ENCODE measurements at regions not wholly inside any gene's neighbourhood (a gene's known extent, or its start where the extent isn't known, plus 50 kb on each side); places are given as distances from the start of the nearest gene placed in this dataset.

DNA sequence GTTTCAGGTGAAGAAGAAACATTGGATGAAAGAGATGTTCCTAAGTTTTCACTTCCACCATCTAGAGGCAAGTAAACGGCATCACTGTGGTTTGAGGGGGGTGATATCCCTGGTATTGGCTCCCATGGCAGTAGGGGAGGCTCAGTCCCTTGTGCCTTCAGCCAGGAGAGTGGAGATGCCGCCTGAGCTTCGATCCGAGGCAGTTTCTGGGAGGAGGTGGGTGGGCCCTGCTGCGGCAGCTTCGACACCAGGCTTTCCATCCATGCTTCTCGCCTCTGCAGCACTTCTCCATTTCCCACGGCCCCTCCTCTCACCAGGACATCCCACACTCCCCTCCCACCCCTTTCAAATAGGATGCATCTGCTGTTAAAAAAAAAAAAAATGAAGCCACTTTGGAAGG lies 258.3 kb downstream of the GADD45G start:
- TF ChIP-seq, protein P1, sequence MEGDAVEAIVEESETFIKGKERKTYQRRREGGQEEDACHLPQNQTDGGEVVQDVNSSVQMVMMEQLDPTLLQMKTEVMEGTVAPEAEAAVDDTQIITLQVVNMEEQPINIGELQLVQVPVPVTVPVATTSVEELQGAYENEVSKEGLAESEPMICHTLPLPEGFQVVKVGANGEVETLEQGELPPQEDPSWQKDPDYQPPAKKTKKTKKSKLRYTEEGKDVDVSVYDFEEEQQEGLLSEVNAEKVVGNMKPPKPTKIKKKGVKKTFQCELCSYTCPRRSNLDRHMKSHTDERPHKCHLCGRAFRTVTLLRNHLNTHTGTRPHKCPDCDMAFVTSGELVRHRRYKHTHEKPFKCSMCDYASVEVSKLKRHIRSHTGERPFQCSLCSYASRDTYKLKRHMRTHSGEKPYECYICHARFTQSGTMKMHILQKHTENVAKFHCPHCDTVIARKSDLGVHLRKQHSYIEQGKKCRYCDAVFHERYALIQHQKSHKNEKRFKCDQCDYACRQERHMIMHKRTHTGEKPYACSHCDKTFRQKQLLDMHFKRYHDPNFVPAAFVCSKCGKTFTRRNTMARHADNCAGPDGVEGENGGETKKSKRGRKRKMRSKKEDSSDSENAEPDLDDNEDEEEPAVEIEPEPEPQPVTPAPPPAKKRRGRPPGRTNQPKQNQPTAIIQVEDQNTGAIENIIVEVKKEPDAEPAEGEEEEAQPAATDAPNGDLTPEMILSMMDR (IDR thresholded peaks at IDR 0.05) = no peak

DNA sequence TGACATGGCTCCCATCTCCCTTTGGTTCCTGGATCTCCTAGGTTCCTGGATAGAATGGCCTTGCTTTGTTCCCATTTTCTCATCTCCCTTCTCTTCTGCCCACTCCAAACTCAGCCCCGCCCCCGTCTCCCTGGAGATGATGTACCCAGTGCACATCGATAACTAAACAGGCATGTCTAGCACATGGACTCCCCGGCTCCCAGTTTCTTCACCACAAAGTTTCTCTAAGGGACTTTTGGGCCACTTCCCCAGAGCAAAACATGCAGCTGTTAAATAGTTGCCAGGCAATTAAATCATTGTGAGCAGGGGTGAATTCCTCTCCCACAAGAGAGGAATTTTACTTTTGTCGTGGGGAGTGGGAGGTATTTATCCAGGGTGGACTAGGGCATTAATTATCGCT lies 259.0 kb downstream of the GADD45G start:
- TF ChIP-seq, protein P1 (IDR thresholded peaks at IDR 0.05) = no peak

- TF ChIP-seq, protein P1 (IDR thresholded peaks at IDR 0.05) = no peak
These were observed 259.4 kb downstream of the GADD45G start for GRCh38 chr9:89864257-89864656.

GRCh38 chr9:89864731-89865130 lies 259.9 kb downstream of the GADD45G start:
- TF ChIP-seq, protein P1 (IDR thresholded peaks at IDR 0.05) = no peak

DNA sequence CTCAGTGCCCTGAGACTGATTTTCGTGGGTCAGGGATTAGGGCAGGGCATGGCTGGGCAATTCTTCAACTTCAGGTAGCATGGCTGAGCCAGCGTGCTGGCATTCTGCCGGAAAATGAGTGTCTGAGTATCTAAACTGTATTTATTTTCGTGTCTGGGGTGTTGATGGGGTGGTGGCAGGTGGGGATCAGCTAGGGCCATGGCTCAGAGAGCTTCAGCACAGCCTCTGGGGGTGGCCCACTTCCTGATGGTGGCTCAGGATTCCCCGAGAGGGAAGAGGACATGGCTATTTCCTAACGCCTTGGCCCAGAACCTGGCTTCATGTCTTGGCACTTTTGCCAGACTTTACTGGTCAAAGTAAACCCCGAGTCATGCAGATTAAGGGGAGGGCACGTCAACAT lies 260.5 kb downstream of the GADD45G start:
- TF ChIP-seq, protein P1 (IDR thresholded peaks at IDR 0.05) = no peak

- TF ChIP-seq, protein P1 (IDR thresholded peaks at IDR 0.05) = no peak
These were observed 261.2 kb downstream of the GADD45G start for GRCh38 chr9:89865981-89866380.

GRCh38 chr9:89866701-89867100 lies 261.9 kb downstream of the GADD45G start:
- TF ChIP-seq, protein P1 (IDR thresholded peaks at IDR 0.05) = no peak

DNA sequence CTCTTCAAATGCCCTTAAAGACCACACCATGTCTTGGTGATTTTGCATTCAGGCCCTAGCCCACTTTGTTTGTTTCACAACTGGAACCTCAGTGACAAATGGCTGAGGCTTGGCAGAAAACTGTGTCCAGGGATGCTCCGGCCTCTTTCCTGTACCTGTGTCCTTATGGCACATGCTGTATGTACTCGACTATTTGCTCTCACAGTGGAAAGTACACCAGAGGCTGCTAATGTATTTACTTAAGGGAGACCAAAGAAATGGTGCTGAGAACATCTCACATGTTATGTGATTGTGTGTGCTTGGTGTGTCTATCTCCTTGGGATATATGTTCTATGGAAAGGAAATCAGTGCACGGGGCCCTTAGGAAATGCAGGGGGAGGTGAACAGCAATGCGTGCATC lies 263.3 kb downstream of the GADD45G start:
- TF ChIP-seq, protein P1 (IDR thresholded peaks at IDR 0.05) = no peak
